SK-N-SH treated with all-trans-retinoic acid at 6 μM for 48 hours (cell line): ENCODE measurements at regions not wholly inside any gene's neighbourhood (a gene's known extent, or its start where the extent isn't known, plus 50 kb on each side); places are given as distances from the start of the nearest gene placed in this dataset.

Experiments used
- ARNTL ChIP-seq: fragments of 450-650 bp; formaldehyde crosslinking; IDR thresholded peaks from 2 replicates; pipeline ENCODE4 v1.5.0; 2020; ENCODE audit warnings: low read depth, mild to moderate bottlenecking, moderate library complexity, borderline replicate concordance
- BACH2 ChIP-seq: fragments of 250-450 bp; sonication (Bioruptor Pico); IDR thresholded peaks from 2 replicates; pipeline ENCODE4 v1.9.0; 2021; ENCODE audit warnings: mild to moderate bottlenecking, borderline replicate concordance
- ZFP3 ChIP-seq: fragments of 250-450 bp; sonication (Bioruptor Pico); IDR thresholded peaks from 2 replicates; pipeline ENCODE4 v1.5.0; 2020; ENCODE audit warnings: mild to moderate bottlenecking, moderate library complexity

DNA sequence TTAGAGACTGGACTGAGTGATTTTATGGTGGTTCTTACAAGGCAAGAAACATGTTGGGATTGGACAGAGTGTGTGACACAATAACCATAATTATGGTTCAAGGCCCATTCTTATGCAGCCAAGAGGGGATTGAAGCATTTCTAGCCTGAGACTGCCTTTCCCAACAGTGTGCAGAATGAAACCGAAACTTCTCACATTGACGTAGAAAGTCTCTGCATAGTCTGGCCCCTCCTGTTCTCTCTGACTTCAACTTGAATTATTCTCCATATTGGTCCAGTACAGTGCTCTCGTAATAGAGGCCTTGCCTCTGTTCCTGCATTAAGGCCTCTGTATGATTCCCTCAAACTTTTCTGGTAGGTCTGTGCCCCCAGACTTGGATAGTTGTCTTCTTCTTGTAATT lies 138.3 kb downstream of the DIPK2A start:
- TF ChIP-seq BACH2 (CRISPR knock-in tag) (no peak), ZFP3 (CRISPR knock-in tag) (no peak), ARNTL (CRISPR knock-in tag) (no peak)
